ENCODE measurements at regions not wholly inside any gene's neighbourhood (a gene's known extent, or its start where the extent isn't known, plus 50 kb on each side); places are given as distances from the start of the nearest gene placed in this dataset.

DNA sequence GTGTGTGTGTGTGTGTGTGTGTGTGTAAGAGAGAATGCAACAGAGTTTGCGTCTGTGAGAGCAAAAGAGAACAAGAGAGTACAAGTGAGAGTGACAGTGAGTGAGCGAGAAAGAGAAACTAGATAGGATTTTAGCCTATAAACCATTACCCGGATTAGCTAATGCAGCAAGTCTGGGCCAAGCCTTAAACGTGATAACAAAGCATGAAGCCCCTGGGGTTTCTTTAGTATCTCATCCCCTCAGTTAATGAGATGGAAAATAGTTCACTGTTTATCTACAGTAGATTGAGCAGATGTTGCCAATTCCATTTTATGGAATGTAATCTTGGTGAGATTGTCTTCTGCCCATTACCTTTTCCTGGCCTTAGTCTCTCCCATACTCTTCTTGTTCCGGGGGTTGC, 114.5 kb downstream of the MAT2B start:
- no peaks in the 10 kb centered on the region for H3K4me1 ChIP-seq (ENCODE audit: control insufficient read depth, insufficient read depth, low read length)
- no peaks in the 10 kb centered on the region for H3K27me3 ChIP-seq (ENCODE audit: control insufficient read depth, insufficient read depth, low read length, poor library complexity, severe bottlenecking)
- H3K36me3 ChIP-seq (ENCODE audit: control insufficient read depth, insufficient read depth, low read length): no peaks in the 10 kb centered on the region
- H3K4me3 ChIP-seq (ENCODE audit: insufficient read depth, low read depth, low read length): no peak overlapping the region
- H3K9me3 ChIP-seq (ENCODE audit: control insufficient read depth, low read length): no peaks in the 10 kb centered on the region
- H3K27ac ChIP-seq (ENCODE audit: insufficient read depth, low read depth, low read length, poor library complexity, severe bottlenecking): no peak overlapping the region
- 85 to 90% methylated on average over 5 of the region's 5 CpGs for WGBS, 2 experiments

DNA sequence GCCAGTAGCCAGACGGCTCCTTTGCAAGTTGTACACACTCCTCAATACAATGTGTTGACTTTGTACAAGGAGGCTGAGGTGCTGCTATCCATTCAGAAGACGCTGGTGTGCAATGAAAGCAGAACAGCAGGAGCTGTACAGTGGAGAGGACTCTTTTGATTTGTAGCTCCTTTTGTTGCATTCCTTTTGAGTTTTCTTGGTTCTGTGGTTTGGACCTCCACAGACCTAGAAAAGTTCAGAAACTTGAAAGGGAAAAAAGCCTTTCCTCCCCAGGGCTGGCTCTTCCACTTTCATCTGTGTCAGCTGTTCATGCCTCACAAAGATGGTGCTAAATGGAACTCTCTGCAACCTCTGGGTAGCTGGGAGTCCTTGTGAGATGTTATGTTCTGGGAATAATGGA, 117.4 kb downstream of the MAT2B start:
- Histone ChIP-seq H3K27me3 (ENCODE audit: control insufficient read depth, insufficient read depth, low read length, poor library complexity, severe bottlenecking) (no peaks in the 10 kb centered on the region), H3K4me3 (ENCODE audit: insufficient read depth, low read depth, low read length) (no peak overlapping the region), H3K36me3 (ENCODE audit: control insufficient read depth, insufficient read depth, low read length) (no peaks in the 10 kb centered on the region), H3K4me1 (ENCODE audit: control insufficient read depth, insufficient read depth, low read length) (no peaks in the 10 kb centered on the region), H3K9me3 (ENCODE audit: control insufficient read depth, low read length) (no peaks in the 10 kb centered on the region), H3K27ac (ENCODE audit: insufficient read depth, low read depth, low read length, poor library complexity, severe bottlenecking) (no peak overlapping the region)
- WGBS, 2 experiments: 64 to 93% methylated on average over 2 of the region's 2 CpGs

DNA sequence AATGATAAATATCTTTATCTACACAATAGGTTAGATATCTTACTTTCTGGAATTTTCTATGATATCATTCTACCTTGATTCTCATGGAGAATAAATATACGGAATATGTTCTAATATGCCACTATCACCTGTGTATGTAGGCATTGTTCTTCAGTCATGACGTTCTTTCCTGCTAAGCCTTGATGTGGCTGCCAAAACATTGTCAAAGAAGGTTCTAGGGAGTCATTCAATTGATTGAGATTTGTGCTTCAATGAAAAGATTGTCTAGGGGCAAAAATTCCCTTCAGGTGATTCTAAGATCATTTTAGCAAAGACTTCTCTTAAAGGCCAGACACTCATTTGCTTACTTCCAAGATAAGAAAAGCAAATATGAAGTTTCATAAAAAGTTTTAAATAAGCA, 118.1 kb downstream of the MAT2B start:
- Histone ChIP-seq H3K27ac (ENCODE audit: insufficient read depth, low read depth, low read length, poor library complexity, severe bottlenecking) (no peak overlapping the region), H3K4me1 (ENCODE audit: control insufficient read depth, insufficient read depth, low read length) (no peaks in the 10 kb centered on the region)
- WGBS, 2 experiments: 92 to 95% methylated on average over 2 of the region's 2 CpGs

DNA sequence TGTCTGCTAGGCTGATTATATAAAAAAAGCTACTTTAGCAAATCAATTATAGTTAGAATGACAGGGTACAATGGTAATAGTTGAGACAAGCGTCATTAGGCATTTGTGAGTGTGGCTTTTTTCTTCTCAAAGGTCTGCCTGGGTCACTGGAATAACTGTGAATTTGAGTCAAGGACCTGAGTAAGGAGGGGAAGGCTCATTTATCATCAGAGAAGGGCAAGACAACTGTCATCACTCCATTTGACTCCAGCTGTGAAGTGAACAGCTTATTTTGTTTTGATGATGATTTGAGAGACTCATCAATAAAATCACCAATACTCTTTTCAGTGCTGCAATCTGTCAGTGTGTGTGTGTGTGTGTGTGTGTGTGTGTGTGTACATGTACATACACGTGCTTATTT, 118.6 kb downstream of the MAT2B start:
- Histone ChIP-seq H3K9me3 (ENCODE audit: control insufficient read depth, low read length) (no peaks in the 10 kb centered on the region), H3K27me3 (ENCODE audit: control insufficient read depth, insufficient read depth, low read length, poor library complexity, severe bottlenecking) (no peaks in the 10 kb centered on the region), H3K4me1 (ENCODE audit: control insufficient read depth, insufficient read depth, low read length) (no peaks in the 10 kb centered on the region), H3K36me3 (ENCODE audit: control insufficient read depth, insufficient read depth, low read length) (no peaks in the 10 kb centered on the region), H3K4me3 (ENCODE audit: insufficient read depth, low read depth, low read length) (no peak overlapping the region), H3K27ac (ENCODE audit: insufficient read depth, low read depth, low read length, poor library complexity, severe bottlenecking) (no peak overlapping the region)
- 96 to 97% methylated on average over 1 of the region's 2 CpGs for WGBS, 2 experiments

More for the DNA sequence above, 118.1 kb downstream of the MAT2B start:
- H3K4me3 ChIP-seq (ENCODE audit: insufficient read depth, low read depth, low read length): no peak overlapping the region
- H3K36me3 ChIP-seq (ENCODE audit: control insufficient read depth, insufficient read depth, low read length): no peaks in the 10 kb centered on the region
- H3K9me3 ChIP-seq (ENCODE audit: control insufficient read depth, low read length): no peaks in the 10 kb centered on the region
- no peaks in the 10 kb centered on the region for H3K27me3 ChIP-seq (ENCODE audit: control insufficient read depth, insufficient read depth, low read length, poor library complexity, severe bottlenecking)

DNA sequence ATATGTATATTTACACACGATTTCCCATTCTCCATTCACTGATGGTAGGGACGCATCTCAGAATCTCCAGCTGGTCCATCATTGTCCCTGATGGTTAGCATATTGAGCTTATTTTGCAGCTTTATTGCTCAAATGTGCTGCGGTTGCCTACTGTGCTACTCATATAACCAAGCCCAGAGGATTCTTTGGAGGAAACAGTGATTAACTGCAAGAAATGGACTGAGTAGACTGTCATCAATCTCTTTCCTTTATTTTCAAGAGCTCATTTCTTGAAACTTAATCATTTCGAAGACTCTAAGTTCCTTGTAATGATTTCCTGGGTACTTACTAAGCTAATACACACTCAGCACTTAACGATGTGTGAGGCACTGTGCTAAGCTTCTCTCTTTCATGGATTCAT, 119.0 kb downstream of the MAT2B start:
- 86 to 92% methylated on average over 4 to 5 of the region's 5 CpGs for WGBS, 2 experiments
- no peaks in the 10 kb centered on the region for H3K36me3 ChIP-seq (ENCODE audit: control insufficient read depth, insufficient read depth, low read length)
- H3K27ac ChIP-seq (ENCODE audit: insufficient read depth, low read depth, low read length, poor library complexity, severe bottlenecking): no peak overlapping the region
- no peaks in the 10 kb centered on the region for H3K27me3 ChIP-seq (ENCODE audit: control insufficient read depth, insufficient read depth, low read length, poor library complexity, severe bottlenecking)
- H3K4me3 ChIP-seq (ENCODE audit: insufficient read depth, low read depth, low read length): no peak overlapping the region
- no peaks in the 10 kb centered on the region for H3K9me3 ChIP-seq (ENCODE audit: control insufficient read depth, low read length)
- no peaks in the 10 kb centered on the region for H3K4me1 ChIP-seq (ENCODE audit: control insufficient read depth, insufficient read depth, low read length)

DNA sequence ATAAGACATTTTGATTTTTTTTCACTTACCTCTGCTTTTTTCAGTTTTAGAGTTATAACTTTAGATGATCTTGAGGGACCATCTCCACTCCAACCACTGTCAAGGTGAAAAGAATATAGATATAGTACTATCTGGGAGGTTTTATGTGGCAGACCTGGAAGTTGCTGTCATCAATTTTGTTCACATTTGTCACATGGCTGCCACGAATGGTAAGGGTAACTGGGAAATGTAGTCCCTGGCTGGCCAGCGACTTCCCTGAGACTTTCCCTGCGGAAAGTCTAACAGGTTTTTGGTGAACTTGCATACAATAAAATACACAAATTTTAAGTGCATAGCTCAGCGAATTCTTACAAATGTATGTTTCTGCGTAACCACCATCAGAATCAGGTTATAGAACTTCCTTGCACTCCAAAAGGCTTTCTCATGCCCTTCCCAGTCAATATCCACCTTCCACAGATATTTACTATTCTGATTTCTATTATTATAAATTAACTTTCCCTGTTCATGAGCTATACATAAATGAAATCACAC, 121.5 kb downstream of the MAT2B start:
- Histone ChIP-seq H3K27me3 (ENCODE audit: control insufficient read depth, insufficient read depth, low read length, poor library complexity, severe bottlenecking) (no peaks in the 10 kb centered on the region), H3K36me3 (ENCODE audit: control insufficient read depth, insufficient read depth, low read length) (no peaks in the 10 kb centered on the region), H3K27ac (ENCODE audit: insufficient read depth, low read depth, low read length, poor library complexity, severe bottlenecking) (no peak overlapping the region), H3K9me3 (ENCODE audit: control insufficient read depth, low read length) (no peaks in the 10 kb centered on the region), H3K4me3 (ENCODE audit: insufficient read depth, low read depth, low read length) (no peak overlapping the region), H3K4me1 (ENCODE audit: control insufficient read depth, insufficient read depth, low read length) (no peaks in the 10 kb centered on the region)
- 88 to 94% methylated on average over 5 of the region's 5 CpGs for WGBS, 2 experiments

DNA sequence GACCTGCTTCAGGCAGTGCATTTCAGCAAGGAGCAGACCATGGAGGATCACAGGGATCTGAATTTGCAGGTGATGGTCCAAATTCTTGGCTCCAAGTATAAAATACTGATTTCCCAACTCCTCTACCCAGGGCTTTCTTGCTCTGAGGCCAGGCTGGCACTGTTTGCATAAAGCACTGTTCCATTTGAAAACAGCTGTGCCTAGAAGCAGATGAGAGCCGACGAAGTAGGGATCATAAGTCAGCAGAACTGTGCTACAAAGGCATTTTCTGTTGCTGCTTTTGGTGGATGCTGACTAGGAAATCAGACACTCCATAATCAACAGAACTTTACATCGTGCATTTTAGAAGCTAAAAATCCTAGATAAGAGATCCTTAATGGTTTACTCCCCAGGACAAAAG, 126.4 kb downstream of the MAT2B start:
- Histone ChIP-seq H3K4me3 (ENCODE audit: insufficient read depth, low read depth, low read length) (no peak overlapping the region), H3K36me3 (ENCODE audit: control insufficient read depth, insufficient read depth, low read length) (no peaks in the 10 kb centered on the region), H3K27ac (ENCODE audit: insufficient read depth, low read depth, low read length, poor library complexity, severe bottlenecking) (no peak overlapping the region), H3K27me3 (ENCODE audit: control insufficient read depth, insufficient read depth, low read length, poor library complexity, severe bottlenecking) (no peaks in the 10 kb centered on the region), H3K9me3 (ENCODE audit: control insufficient read depth, low read length) (no peaks in the 10 kb centered on the region), H3K4me1 (ENCODE audit: control insufficient read depth, insufficient read depth, low read length) (no peaks in the 10 kb centered on the region)
- WGBS, 2 experiments: 88 to 99% methylated on average over 3 of the region's 3 CpGs

DNA sequence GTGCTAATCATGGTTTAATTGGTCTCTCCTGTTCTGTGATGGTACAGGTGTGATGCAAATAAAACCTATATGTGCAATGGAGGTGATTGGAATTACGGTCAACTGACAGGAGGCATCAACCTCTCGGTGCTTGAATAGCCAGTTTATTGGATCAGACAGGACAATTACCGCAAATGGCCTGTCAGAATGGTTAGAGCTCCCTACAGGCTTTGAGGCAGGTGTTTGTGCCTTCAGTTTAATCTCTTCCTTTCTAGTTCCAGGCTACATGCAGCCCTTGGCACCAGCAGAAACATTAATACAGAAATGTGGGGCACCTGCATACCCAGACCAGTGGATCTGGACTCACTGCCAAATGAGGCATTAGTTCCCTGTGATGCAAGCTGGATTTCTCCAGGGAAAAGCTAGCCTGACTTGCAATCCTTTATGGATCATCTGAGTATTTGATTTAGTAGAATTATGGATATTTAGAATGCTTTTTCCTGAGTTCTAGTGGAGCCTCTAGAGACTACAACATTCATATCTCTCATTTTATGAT, 128.6 kb downstream of the MAT2B start:
- Histone ChIP-seq H3K27me3 (ENCODE audit: control insufficient read depth, insufficient read depth, low read length, poor library complexity, severe bottlenecking) (no peaks in the 10 kb centered on the region), H3K9me3 (ENCODE audit: control insufficient read depth, low read length) (no peaks in the 10 kb centered on the region), H3K4me3 (ENCODE audit: insufficient read depth, low read depth, low read length) (no peak overlapping the region), H3K36me3 (ENCODE audit: control insufficient read depth, insufficient read depth, low read length) (no peaks in the 10 kb centered on the region), H3K4me1 (ENCODE audit: control insufficient read depth, insufficient read depth, low read length) (no peaks in the 10 kb centered on the region), H3K27ac (ENCODE audit: insufficient read depth, low read depth, low read length, poor library complexity, severe bottlenecking) (no peak overlapping the region)
- 88 to 95% methylated on average over 3 of the region's 3 CpGs for WGBS, 2 experiments

DNA sequence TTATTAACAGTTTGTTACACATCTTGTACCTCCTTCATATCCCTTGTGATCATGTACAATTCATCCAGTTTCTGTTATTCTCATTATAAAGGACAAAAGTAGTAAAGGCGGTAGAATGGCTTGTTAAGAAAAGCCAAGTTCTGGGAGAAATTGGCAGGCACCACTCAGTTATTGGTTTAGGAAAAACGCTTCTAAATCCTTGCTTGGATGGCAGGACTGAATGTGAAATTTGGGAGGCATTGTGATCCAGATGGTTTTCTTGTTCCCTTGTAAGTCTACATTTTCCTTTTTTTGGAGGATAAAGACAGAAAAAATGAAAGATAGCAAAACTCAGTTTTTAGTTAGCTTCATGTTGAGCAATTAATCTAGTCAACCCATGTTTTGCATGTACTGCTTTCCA, 130.2 kb downstream of the MAT2B start:
- H3K4me3 ChIP-seq (ENCODE audit: insufficient read depth, low read depth, low read length): no peak overlapping the region
- WGBS, 2 experiments: 96% methylated on average over 2 of the region's 2 CpGs

DNA sequence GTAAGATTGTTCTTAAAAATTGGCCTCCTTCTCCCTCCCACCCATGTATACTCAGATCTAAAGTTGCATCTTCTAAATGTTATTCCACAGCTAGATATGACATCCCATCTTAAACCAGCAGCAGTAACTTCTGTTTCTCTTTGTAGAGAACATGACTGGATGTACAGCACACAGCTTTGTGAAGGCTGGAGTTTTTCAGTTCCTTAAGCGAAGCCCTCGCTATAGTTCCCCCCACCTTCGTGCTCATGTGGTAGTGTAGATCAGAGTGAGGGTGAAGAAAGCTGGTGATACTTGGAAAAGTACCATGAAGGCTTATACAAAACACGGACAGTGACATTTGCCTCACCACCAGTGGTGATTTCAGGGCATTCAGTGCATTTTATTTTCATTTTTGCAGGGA, 137.5 kb downstream of the MAT2B start:
- no peaks in the 10 kb centered on the region for H3K9me3 ChIP-seq (ENCODE audit: control insufficient read depth, low read length)
- H3K4me1 ChIP-seq (ENCODE audit: control insufficient read depth, insufficient read depth, low read length): no peaks in the 10 kb centered on the region
- H3K27ac ChIP-seq (ENCODE audit: insufficient read depth, low read depth, low read length, poor library complexity, severe bottlenecking): no peak overlapping the region
- 67 to 70% methylated on average over 4 of the region's 4 CpGs for WGBS, 2 experiments
- H3K4me3 ChIP-seq (ENCODE audit: insufficient read depth, low read depth, low read length): no peak overlapping the region
- no peaks in the 10 kb centered on the region for H3K36me3 ChIP-seq (ENCODE audit: control insufficient read depth, insufficient read depth, low read length)
- H3K27me3 ChIP-seq (ENCODE audit: control insufficient read depth, insufficient read depth, low read length, poor library complexity, severe bottlenecking): no peaks in the 10 kb centered on the region

More for the DNA sequence above, 130.2 kb downstream of the MAT2B start:
- no peaks in the 10 kb centered on the region for H3K4me1 ChIP-seq (ENCODE audit: control insufficient read depth, insufficient read depth, low read length)
- no peaks in the 10 kb centered on the region for H3K9me3 ChIP-seq (ENCODE audit: control insufficient read depth, low read length)
- no peak overlapping the region for H3K27ac ChIP-seq (ENCODE audit: insufficient read depth, low read depth, low read length, poor library complexity, severe bottlenecking)
- no peaks in the 10 kb centered on the region for H3K36me3 ChIP-seq (ENCODE audit: control insufficient read depth, insufficient read depth, low read length)
- no peaks in the 10 kb centered on the region for H3K27me3 ChIP-seq (ENCODE audit: control insufficient read depth, insufficient read depth, low read length, poor library complexity, severe bottlenecking)

Measured in ectodermal cell (in vitro differentiated cells).